Activated T-cell treated with anti-CD3 and anti-CD28 coated beads, Interleukin-2, amount 50 U/mL, for 4 hours (primary cell): ENCODE measurements at regions not wholly inside any gene's neighbourhood (a gene's known extent, or its start where the extent isn't known, plus 50 kb on each side); places are given as distances from the start of the nearest gene placed in this dataset.
"Not testable (repeated sequence)": the region's sequence is repeated elsewhere in the genome, so short reads cannot be mapped to it uniquely, and the experiment has no call there.

Source experiments
- ATAC-seq, 2 donors: fragments of 200-7000 bp; cut with Tn5 transposase; one replicate each; pipeline ENCODE4 v1.10.0; 2021
- DNase-seq: peaks from one replicate; pipeline ENCODE4 v3.0.0-alpha.2; 2020
- H3K27me3 Mint-ChIP-seq: one replicate; pipeline ENCODE4 v1.8.0; 2021; ENCODE audit warnings: low read depth, mixed read lengths
- H3K36me3 Mint-ChIP-seq: one replicate; pipeline ENCODE4 v1.8.0; 2022; ENCODE audit warnings: mixed read lengths; ENCODE audit not compliant: insufficient read depth
- H3K4me1 Mint-ChIP-seq: one replicate; pipeline ENCODE4 v1.8.0; 2021; ENCODE audit warnings: low read depth, mixed read lengths
- H3K4me3 Mint-ChIP-seq: one replicate; pipeline ENCODE4 v1.8.0; 2021; ENCODE audit warnings: mild to moderate bottlenecking, moderate library complexity, mixed read lengths
- H3K9me3 Mint-ChIP-seq: one replicate; pipeline ENCODE4 v1.8.0; 2021; ENCODE audit warnings: mixed read lengths

DNA sequence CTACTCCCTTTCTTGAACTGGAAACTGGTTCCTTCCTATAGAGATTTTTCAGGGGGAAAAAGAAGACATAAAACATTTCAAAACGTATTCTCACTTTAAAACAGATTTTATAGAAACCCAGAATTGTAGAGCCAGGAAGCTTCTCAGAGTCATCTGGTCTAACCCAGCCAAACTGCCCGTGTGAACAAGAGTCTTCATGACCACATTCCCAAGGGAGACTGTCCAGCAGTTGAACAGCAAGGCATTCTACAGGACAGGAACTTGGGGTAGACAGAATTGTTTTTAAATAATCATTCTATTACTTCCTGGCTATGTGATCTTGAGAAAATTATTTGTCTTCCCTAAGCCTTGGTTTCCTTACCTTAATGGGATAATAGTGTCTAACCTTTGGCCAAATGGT lies 163.5 kb upstream of the IVNS1ABP start:
- Mint-ChIP-seq H3K27me3 (no peaks in the 10 kb centered on the region), H3K9me3 (no peaks in the 10 kb centered on the region), H3K4me3 (no peak overlapping the region), H3K4me1 (no peaks in the 10 kb centered on the region), H3K36me3 (peaks cover 2% of the 10 kb centered on the region)
- no peak for ATAC-seq
- no peak for DNase-seq

DNA sequence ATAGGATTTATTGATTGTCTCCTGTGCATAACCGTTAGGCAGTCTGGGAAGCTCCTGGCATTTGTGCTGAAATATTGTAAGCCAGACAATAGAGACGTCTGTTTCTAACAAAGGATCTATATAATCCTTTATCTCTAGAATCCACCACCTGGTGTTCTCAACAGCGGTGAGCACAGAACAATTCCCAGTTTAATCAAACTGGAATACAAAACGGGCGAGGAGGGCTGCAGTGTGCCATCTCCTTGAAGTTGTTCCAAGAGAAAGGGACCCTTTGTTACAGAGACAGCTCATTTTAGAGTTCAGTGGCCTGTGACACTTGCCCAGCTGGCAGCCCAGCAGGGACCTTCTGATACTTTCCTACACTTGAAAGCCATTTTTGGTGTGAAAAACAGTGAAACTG lies 162.8 kb upstream of the IVNS1ABP start:
- Mint-ChIP-seq H3K4me1 (peaks cover 4% of the 10 kb centered on the region), H3K4me3 (no peak overlapping the region), H3K27me3 (no peaks in the 10 kb centered on the region), H3K36me3 (peaks cover 2% of the 10 kb centered on the region), H3K9me3 (no peaks in the 10 kb centered on the region)
- no peak for ATAC-seq
- no peak for DNase-seq

DNA sequence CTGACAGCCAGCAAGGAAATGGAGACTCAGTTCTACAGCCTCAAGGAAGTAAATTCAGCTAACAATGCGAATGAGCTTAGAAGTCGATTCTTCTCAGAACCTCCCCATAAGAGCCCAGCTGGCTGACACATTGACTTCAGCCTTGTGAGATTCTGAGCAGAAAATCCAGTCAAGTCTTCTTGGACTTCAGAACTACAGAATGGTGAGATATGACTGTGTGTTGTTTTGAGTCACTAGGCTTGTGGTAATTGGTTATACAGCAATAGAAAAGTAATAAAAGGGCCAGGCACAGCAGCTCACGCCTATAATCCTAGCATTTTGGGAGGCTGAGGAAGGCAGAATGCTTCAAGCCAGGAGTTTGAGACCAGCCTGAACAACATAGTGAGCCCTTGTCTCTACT lies 161.8 kb upstream of the IVNS1ABP start:
- no peak for DNase-seq
- Mint-ChIP-seq H3K4me3 (no peak overlapping the region), H3K36me3 (peaks cover 2% of the 10 kb centered on the region), H3K27me3 (no peaks in the 10 kb centered on the region), H3K4me1 (peaks cover 9% of the 10 kb centered on the region), H3K9me3 (no peaks in the 10 kb centered on the region)
- no peak for ATAC-seq

DNA sequence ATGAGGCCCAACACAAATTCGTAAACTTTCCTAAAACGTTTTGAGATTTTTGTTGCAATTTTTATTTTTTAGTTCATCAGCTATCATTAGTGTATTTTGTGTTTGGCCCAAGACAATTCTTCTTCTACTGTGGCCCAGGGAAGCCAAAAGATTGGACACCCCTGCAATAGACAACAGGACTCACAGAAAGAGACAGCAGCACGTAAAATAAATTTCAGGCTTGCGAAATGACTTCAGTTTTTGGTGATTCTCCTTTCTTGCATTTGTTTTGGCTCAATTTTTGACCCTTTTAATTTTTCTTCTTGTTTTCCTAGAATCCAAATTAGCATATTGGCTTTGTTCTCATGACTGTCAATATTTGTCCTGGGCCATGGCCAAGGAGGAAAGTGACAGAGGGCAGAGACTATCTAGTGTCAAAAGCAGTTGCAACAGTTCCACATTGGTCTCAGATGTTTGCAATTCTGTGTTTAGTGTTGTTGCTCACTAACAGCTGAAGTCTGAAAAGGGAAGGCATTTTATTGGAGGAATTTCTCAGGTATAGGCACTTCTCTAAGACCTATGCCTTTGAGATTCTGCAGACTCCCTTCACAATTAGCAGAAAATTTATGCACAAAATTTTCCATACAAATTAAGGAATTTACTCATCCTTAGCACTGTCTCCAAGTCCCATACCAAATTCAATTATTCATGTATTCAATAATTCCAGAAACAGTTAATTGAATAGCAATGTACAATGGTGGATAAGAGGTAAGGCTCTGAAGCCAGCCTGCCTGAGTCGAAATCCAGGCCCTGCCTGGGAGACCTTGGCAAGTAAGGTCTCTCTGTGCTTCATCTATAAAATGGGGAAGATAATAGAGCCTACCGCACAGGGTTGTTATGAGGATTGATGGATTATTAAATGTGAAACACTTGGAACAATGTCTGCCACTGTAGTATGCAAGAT lies 160.9 kb upstream of the IVNS1ABP start:
- Mint-ChIP-seq H3K4me3 (no peak overlapping the region), H3K36me3 (peaks cover 2% of the 10 kb centered on the region)
- ATAC-seq: no peak

DNA sequence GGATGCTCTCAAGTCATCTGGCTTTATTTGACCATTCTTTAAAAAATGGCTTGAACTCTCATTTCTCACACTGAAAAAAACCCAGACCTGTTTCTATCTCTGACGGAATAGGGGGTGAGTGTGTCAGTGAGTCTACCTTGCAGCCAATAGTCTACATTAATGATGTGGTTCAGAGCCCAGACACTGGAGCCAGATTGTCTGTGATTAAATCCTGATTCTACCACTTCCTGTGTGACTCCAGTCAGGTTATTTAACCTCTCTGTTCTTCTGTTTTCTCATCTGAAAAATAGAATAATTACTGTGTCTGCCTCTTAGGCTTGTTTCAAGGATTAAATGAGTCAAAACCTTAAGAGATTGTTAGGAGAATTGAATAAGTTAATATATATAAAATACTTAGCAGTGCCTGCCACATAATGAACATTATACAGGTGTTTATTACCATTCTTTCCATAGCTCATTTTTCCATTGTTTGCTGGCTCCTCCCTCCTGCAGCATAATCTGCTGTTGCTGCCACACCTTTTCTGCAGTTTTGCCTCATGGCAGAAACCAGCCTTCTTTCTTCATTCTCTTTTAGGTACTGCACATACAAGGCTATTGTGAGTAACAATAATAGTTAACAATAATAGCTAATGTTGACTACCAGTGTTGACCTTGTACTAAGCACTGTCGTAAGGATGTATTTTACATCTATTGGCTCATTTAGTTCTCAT lies 157.6 kb upstream of the IVNS1ABP start:
- ATAC-seq: peak; percentile 73 to 82
- no peak for DNase-seq
- no peak overlapping the region for H3K4me3 Mint-ChIP-seq
- H3K9me3 Mint-ChIP-seq: no peaks in the 10 kb centered on the region
- H3K27me3 Mint-ChIP-seq: no peaks in the 10 kb centered on the region
- no peaks in the 10 kb centered on the region for H3K36me3 Mint-ChIP-seq
- H3K4me1 Mint-ChIP-seq: peaks cover 9% of the 10 kb centered on the region

More for the DNA sequence above, 160.9 kb upstream of the IVNS1ABP start:
- DNase-seq: no peak
- Mint-ChIP-seq H3K27me3 (no peaks in the 10 kb centered on the region), H3K4me1 (peaks cover 9% of the 10 kb centered on the region), H3K9me3 (no peaks in the 10 kb centered on the region)

DNA sequence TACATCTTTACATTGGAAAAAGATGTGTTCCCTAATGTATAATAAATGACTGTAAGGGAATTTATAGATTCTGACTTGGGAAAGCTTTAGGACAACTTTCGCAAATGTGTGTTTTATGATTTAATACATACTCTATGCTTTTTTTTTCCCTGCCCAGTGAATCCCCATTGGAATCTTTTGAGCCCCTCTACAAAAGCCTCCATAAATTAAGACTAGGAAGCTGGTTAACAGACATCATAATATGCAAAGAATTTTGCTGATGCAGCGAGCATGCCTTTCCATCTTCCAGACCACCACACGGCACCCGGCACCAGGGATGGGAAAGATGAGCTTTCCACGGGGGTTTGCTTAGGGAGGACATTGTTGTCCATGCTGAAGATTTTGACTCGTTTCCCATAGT lies 156.1 kb upstream of the IVNS1ABP start:
- Mint-ChIP-seq H3K36me3 (no peaks in the 10 kb centered on the region), H3K9me3 (no peaks in the 10 kb centered on the region), H3K27me3 (no peaks in the 10 kb centered on the region), H3K4me3 (no peak overlapping the region), H3K4me1 (peaks cover 9% of the 10 kb centered on the region)
- DNase-seq (no peak), ATAC-seq (no peak)

DNA sequence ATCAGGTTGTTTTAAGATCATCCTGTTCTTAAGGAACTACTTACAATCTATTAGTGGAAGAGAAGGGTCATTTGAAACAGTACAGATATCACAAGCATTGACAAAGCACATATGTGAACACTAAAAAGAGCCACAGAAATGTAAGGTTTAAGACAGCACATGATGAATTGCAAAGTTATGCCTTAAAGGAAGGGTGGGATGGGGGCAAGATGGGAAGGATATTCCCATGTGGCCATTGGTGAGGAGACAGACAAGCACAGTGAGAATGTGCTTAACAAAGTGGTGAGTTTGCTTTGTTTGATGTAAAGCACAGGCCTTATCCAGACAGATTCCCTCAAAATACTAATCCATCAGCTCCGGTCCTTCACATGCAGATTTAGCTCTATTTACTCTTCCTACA lies 151.6 kb upstream of the IVNS1ABP start:
- Mint-ChIP-seq H3K4me1 (no peaks in the 10 kb centered on the region), H3K27me3 (no peaks in the 10 kb centered on the region), H3K4me3 (no peak overlapping the region), H3K9me3 (no peaks in the 10 kb centered on the region), H3K36me3 (no peaks in the 10 kb centered on the region)
- no peak for DNase-seq
- no peak for ATAC-seq

DNA sequence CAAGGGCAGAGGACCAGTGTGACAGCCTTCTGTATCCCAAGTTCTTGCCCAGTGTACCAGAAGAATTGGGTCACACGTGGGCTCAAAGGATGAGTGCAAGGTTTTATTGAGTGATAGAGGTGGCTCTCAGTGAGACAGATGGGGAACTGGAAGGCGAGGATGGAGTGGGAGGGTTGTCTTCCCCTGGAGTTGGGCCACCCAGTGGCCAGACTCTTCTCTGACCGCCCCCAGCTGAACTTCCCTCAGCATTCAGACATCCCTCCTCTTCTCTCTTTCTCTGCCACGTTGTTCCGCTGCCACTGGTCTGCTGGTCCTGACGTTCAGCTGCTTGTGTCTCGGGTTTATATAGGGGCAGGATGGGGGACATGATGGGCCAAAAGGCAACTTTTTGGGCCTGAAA lies 150.1 kb upstream of the IVNS1ABP start:
- Mint-ChIP-seq H3K9me3 (no peaks in the 10 kb centered on the region), H3K4me1 (no peaks in the 10 kb centered on the region), H3K27me3 (no peaks in the 10 kb centered on the region), H3K36me3 (no peaks in the 10 kb centered on the region), H3K4me3 (no peak overlapping the region)
- no peak for ATAC-seq
- DNase-seq: no peak

DNA sequence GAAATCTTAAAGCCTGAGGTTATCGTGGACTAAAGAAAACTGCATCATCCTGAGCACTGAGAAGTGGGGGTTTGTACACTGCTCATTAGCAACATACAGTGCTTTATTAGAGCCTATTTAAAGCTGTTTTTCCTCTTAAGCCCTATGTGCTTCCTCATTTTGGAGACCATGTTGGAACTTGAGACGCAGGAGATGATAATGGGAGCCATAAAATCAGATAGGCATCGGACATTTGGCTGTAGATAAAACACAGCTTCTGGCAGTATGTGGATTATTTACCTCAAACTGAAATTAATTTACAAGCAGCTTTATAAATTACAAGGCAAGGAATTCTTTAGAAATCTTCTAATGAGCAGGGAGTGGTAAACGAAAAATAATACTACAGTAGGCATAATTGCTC lies 147.7 kb upstream of the IVNS1ABP start:
- no peak overlapping the region for H3K4me3 Mint-ChIP-seq
- no peak for ATAC-seq
- no peaks in the 10 kb centered on the region for H3K9me3 Mint-ChIP-seq
- H3K27me3 Mint-ChIP-seq: no peaks in the 10 kb centered on the region
- peaks cover 3% of the 10 kb centered on the region for H3K36me3 Mint-ChIP-seq
- DNase-seq: no peak
- H3K4me1 Mint-ChIP-seq: no peaks in the 10 kb centered on the region

DNA sequence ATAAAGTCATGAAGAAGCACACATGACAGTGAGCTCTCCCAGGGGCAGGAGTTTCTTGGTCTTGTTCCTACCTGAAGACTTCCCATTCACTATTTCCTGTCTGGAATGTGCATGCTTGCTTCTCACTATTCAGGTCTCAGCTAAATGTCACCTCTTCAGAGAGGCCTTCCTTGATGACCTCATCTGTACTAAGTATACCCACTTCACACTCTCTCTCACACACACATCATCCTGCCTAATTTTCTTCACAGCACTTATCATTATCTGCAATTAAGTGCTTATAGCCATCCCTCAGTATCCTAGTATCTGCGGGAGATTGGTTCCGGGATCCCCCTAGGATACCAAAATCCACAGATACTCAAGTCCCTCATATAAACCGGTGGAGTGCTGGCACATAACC lies 146.4 kb upstream of the IVNS1ABP start:
- DNase-seq (no peak), ATAC-seq (no peak)
- Mint-ChIP-seq H3K27me3 (no peaks in the 10 kb centered on the region), H3K36me3 (peaks cover 3% of the 10 kb centered on the region), H3K4me1 (no peaks in the 10 kb centered on the region), H3K9me3 (no peaks in the 10 kb centered on the region), H3K4me3 (no peak overlapping the region)

DNA sequence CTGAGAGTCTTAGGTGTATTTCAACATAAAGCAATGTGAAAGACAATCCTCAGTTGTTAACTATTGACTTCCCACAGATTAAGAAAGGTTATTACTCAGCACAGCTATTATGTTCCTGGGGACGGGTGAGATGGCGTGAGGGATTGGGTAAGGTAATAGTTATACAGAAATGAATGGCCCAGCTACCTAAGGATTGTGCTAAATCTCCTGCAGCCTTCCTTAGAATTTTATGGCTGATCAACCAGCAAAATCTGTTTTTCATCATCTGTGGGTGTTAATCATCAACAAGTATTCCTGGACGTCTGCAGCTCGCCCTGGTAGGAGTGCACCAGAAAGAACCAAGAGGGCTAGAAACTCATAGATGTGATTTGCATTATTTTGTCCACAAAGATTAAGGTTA lies 146.0 kb upstream of the IVNS1ABP start:
- Mint-ChIP-seq H3K9me3 (no peaks in the 10 kb centered on the region), H3K27me3 (no peaks in the 10 kb centered on the region), H3K36me3 (peaks cover 3% of the 10 kb centered on the region), H3K4me1 (no peaks in the 10 kb centered on the region), H3K4me3 (no peak overlapping the region)
- no peak for ATAC-seq
- no peak for DNase-seq

DNA sequence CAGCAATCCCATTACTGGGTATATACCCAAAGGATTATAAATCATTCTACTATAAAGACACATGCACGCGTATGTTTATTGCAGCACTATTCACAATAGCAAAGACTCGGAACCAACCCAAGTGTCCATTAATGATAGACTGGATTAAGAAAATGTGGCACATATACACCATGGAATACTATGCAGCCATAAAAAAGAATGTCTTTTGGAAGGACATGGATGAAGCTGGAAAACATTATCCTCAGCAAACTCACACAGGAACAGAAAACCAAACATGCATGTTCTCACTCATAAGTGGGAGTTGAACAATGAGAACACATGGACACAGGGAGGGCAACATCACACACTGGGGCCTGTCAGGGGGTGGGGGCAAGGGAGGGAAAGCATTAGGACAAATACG lies 143.7 kb upstream of the IVNS1ABP start:
- DNase-seq, H3K4me3 Mint-ChIP-seq, ATAC-seq, H3K36me3 Mint-ChIP-seq, H3K4me1 Mint-ChIP-seq, H3K27me3 Mint-ChIP-seq, H3K9me3 Mint-ChIP-seq: not testable (repeated sequence)

DNA sequence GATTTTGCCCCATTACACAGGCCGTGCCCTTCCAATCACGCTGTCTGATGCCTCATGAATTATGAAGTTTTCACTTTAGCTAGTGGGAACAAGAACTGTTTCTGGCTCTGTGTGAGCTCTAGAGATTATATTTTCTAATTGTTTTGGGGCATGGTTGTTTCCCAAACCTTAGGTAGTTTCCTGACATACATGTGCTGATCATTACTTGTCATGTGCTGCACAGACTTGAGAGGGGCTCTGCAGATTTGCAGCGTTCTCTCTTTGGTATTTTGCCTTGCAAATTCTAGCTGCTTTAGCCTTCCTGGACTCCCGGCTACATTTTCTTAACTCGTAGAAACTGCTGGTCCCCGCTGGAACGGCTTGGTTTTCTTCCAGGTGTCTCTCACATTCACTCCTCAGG lies 142.1 kb upstream of the IVNS1ABP start:
- Mint-ChIP-seq H3K4me1 (no peaks in the 10 kb centered on the region), H3K4me3 (no peak overlapping the region), H3K36me3 (peaks cover 3% of the 10 kb centered on the region), H3K27me3 (no peaks in the 10 kb centered on the region), H3K9me3 (no peaks in the 10 kb centered on the region)
- DNase-seq (no peak), ATAC-seq (no peak)

DNA sequence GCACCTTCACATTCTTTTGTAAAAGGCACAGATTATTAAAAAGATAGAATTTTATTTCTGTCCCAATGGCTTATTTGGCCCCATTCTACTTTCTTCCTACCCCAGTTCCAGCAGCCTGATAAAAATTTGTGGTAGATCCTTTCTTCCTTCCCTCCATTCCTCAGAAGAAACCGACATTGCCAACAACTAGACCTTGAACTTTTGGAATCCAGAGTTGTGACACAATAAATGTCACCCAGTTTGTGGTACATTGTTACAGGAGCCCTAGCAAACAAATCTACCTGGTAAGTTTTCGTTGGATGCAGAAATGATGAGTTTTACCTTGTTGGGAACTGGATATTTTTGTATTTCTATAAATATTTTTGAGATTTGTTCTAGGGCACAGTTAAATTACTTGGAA lies 141.6 kb upstream of the IVNS1ABP start:
- DNase-seq: no peak
- Mint-ChIP-seq H3K27me3 (no peaks in the 10 kb centered on the region), H3K36me3 (peaks cover 3% of the 10 kb centered on the region), H3K4me3 (no peak overlapping the region), H3K4me1 (no peaks in the 10 kb centered on the region), H3K9me3 (no peaks in the 10 kb centered on the region)
- no peak for ATAC-seq
